T-cell (primary cell): ENCODE measurements at regions not wholly inside any gene's neighbourhood (a gene's known extent, or its start where the extent isn't known, plus 50 kb on each side); places are given as distances from the start of the nearest gene placed in this dataset.

Experiments used
- ATAC-seq, 4 experiments: fragments of 200-7000 bp in 3 of 4; fragments of 150-1000 bp in 1 of 4; cut with Tn5 transposase; replicated peaks in 1 of 4; 1 replicate in 3 of 4; 2 replicates in 1 of 4; pipeline ENCODE4 v1.10.0; 2021; ENCODE audit warnings: moderate library complexity in 3 of 4, mild to moderate bottlenecking in 2 of 4, moderate number of reproducible peaks in 1 of 4
- CTCF ChIA-PET, 2 donors: fragments of 300-600 bp; sonication (Branson Sonifier 250); formaldehyde crosslinking; loops; one replicate each; lab custom pipeline; 2022; ENCODE audit warnings: antibody characterized with exemption in 2 of 2; lab: Charles Lee
- POLR2A ChIA-PET, 2 donors: fragments of 300-600 bp; sonication (Branson Sonifier 250); formaldehyde crosslinking; loops; one replicate each; lab custom pipeline; 2022; ENCODE audit warnings: antibody characterized with exemption in 2 of 2; lab: Charles Lee
- DNase-seq, 35 experiments: peaks; one replicate each; pipeline versions ENCODE4 v3.0.0 to v3.0.0-alpha.2; 2013 to 2023
- H3K27ac ChIP-seq: one replicate; pipeline ENCODE4 v1.5.1; 2013; ENCODE audit warnings: low read length
- H3K27me3 ChIP-seq, 2 experiments: replicated peaks in 1 of 2; 1 replicate in 1 of 2; 2 replicates in 1 of 2; pipeline versions ENCODE4 v1.6.1 to v1.7.0; 2013; ENCODE audit warnings: low read length in 1 of 2, mixed read lengths in 1 of 2; ENCODE audit not compliant: control insufficient read depth in 2 of 2, insufficient read depth in 2 of 2; ENCODE audit errors: extremely low read depth in 1 of 2
- H3K36me3 ChIP-seq, 2 donors: 1 replicate in 1 of 2; 2 replicates in 1 of 2; pipeline versions ENCODE4 v1.6.1 to v1.7.0; 2013; ENCODE audit warnings: low read length in 1 of 2; ENCODE audit not compliant: control insufficient read depth in 2 of 2, insufficient read depth in 1 of 2; ENCODE audit errors: extremely low read depth in 1 of 2
- H3K4me1 ChIP-seq, 2 experiments: 1 replicate in 1 of 2; 2 replicates in 1 of 2; pipeline versions ENCODE4 v1.6.1 to v1.7.0; 2013; ENCODE audit warnings: low read length in 2 of 2, mixed read lengths in 1 of 2; ENCODE audit not compliant: insufficient read depth in 2 of 2, control insufficient read depth in 1 of 2; ENCODE audit errors: extremely low read depth in 1 of 2
- H3K4me3 ChIP-seq, 2 donors: 1 replicate in 1 of 2; 2 replicates in 1 of 2; pipeline versions ENCODE4 v1.5.1 to v1.7.0; 2013; ENCODE audit warnings: mild to moderate bottlenecking in 2 of 2, low read length in 1 of 2, moderate library complexity in 1 of 2; ENCODE audit not compliant: control insufficient read depth in 1 of 2; ENCODE audit errors: extremely low read depth in 1 of 2
- H3K9me3 ChIP-seq: 2 replicates; pipeline ENCODE4 v1.7.0; 2013
- H3K27ac Mint-ChIP-seq, 2 donors: one replicate each; pipeline ENCODE4 v1.8.0; 2020 to 2021; ENCODE audit warnings: mild to moderate bottlenecking in 2 of 2, mixed read lengths in 2 of 2
- H3K27me3 Mint-ChIP-seq, 2 donors: one replicate each; pipeline ENCODE4 v1.8.0; 2021 to 2022; ENCODE audit warnings: mixed read lengths in 2 of 2
- H3K36me3 Mint-ChIP-seq: one replicate; pipeline ENCODE4 v1.8.0; 2021; ENCODE audit warnings: mixed read lengths
- H3K4me1 Mint-ChIP-seq, 3 donors: one replicate each; pipeline ENCODE4 v1.8.0; 2020 to 2022; ENCODE audit warnings: mixed read lengths in 3 of 3, mild to moderate bottlenecking in 1 of 3
- H3K4me3 Mint-ChIP-seq, 3 donors: one replicate each; pipeline ENCODE4 v1.8.0; 2020 to 2022; ENCODE audit warnings: mild to moderate bottlenecking in 3 of 3, mixed read lengths in 3 of 3, moderate library complexity in 3 of 3
- H3K9me3 Mint-ChIP-seq, 3 donors: one replicate each; pipeline ENCODE4 v1.8.0; 2020 to 2022; ENCODE audit warnings: mixed read lengths in 3 of 3
- WGBS: methylation state at CpG from one replicate; pipeline ENCODE4 v1.1.5; 2013; ENCODE audit warnings: missing lambda C conversion rate; ENCODE audit not compliant: insufficient coverage; 5-methylcytosine and 5-hydroxymethylcytosine counted together

- no peak overlapping the region for H3K4me3 Mint-ChIP-seq
- ATAC-seq (no peak), DNase-seq (no peak)
- no peaks in the 10 kb centered on the region for H3K4me1 ChIP-seq
- H3K4me1 Mint-ChIP-seq = no peaks in the 10 kb centered on the region
- WGBS = 60% methylated on average over 3 of the region's 9 CpGs
- H3K27me3 Mint-ChIP-seq = no peaks in the 10 kb centered on the region
- no peaks in the 10 kb centered on the region for H3K27me3 ChIP-seq
- peaks cover 4 to 8% (median 8%) of the 10 kb centered on the region in 3 donors for H3K9me3 Mint-ChIP-seq
- ChIA-PET CTCF (no interaction called here), POLR2A (no interaction called here)
- no peak overlapping the region for H3K27ac ChIP-seq
- H3K4me3 ChIP-seq = no peak overlapping the region
- H3K36me3 Mint-ChIP-seq = no peaks in the 10 kb centered on the region
- no peaks in the 10 kb centered on the region for H3K9me3 ChIP-seq
- H3K36me3 ChIP-seq = no peaks in the 10 kb centered on the region
- H3K27ac Mint-ChIP-seq = no peak overlapping the region
These were observed 186.8 kb upstream of the PRICKLE1 start for GRCh38 chr12:42776396-42776795.

- Mint-ChIP-seq H3K4me1 (no peaks in the 10 kb centered on the region), H3K36me3 (no peaks in the 10 kb centered on the region)
These were observed 184.7 kb upstream of the PRICKLE1 start for GRCh38 chr12:42774238-42774637.

GRCh38 chr12:42770261-42770660 is 180.7 kb upstream of the PRICKLE1 start:
- no peaks in the 10 kb centered on the region for H3K36me3 Mint-ChIP-seq
- no CpG with 5 or more reads among the region's 3 CpGs for WGBS
- Histone ChIP-seq H3K4me3 (no peak overlapping the region), H3K36me3 (no peaks in the 10 kb centered on the region), H3K4me1 (no peaks in the 10 kb centered on the region), H3K27me3 (no peaks in the 10 kb centered on the region), H3K9me3 (no peaks in the 10 kb centered on the region), H3K27ac (no peak overlapping the region)
- DNase-seq (no peak), ATAC-seq (no peak)
- ChIA-PET CTCF (no interaction called here), POLR2A (no interaction called here)
- H3K27ac Mint-ChIP-seq = no peak overlapping the region
- H3K4me1 Mint-ChIP-seq = no peaks in the 10 kb centered on the region
- H3K27me3 Mint-ChIP-seq = no peaks in the 10 kb centered on the region
- no peak overlapping the region for H3K4me3 Mint-ChIP-seq
- peaks cover 6 to 10% (median 10%) of the 10 kb centered on the region in 3 donors for H3K9me3 Mint-ChIP-seq

More at GRCh38 chr12:42774238-42774637, 184.7 kb upstream of the PRICKLE1 start:
- Mint-ChIP-seq H3K4me3 (no peak overlapping the region), H3K27me3 (no peaks in the 10 kb centered on the region), H3K27ac (no peak overlapping the region), H3K9me3 (peaks cover 6 to 10% (median 10%) of the 10 kb centered on the region in 3 donors)
- ATAC-seq (no peak), DNase-seq (no peak)
- H3K4me1 ChIP-seq = no peaks in the 10 kb centered on the region
- no peaks in the 10 kb centered on the region for H3K27me3 ChIP-seq
- no peaks in the 10 kb centered on the region for H3K9me3 ChIP-seq
- WGBS = no CpG with 5 or more reads among the region's 3 CpGs
- no peaks in the 10 kb centered on the region for H3K36me3 ChIP-seq
- ChIA-PET POLR2A (no interaction called here), CTCF (no interaction called here)
- H3K4me3 ChIP-seq = no peak overlapping the region
- H3K27ac ChIP-seq = no peak overlapping the region

- no peaks in the 10 kb centered on the region for H3K4me1 ChIP-seq
- H3K36me3 Mint-ChIP-seq = no peaks in the 10 kb centered on the region
- no peak overlapping the region for H3K27ac ChIP-seq
- POLR2A ChIA-PET = no interaction called here
- peaks cover 6 to 10% (median 10%) of the 10 kb centered on the region in 3 donors for H3K9me3 Mint-ChIP-seq
- no peaks in the 10 kb centered on the region for H3K27me3 Mint-ChIP-seq
- H3K36me3 ChIP-seq = no peaks in the 10 kb centered on the region
- H3K9me3 ChIP-seq = no peaks in the 10 kb centered on the region
- H3K4me3 ChIP-seq = no peak overlapping the region
- no peak overlapping the region for H3K4me3 Mint-ChIP-seq
- DNase-seq = no peak
- CTCF ChIA-PET = no interaction called here
- ATAC-seq = no peak
- H3K4me1 Mint-ChIP-seq = no peaks in the 10 kb centered on the region
- H3K27me3 ChIP-seq = no peaks in the 10 kb centered on the region
- no peak overlapping the region for H3K27ac Mint-ChIP-seq
- 0% methylated on average over 1 of the region's 1 CpG for WGBS
These were observed 179.9 kb upstream of the PRICKLE1 start for GRCh38 chr12:42769455-42769854.

- no peaks in the 10 kb centered on the region for H3K9me3 ChIP-seq
- H3K27ac ChIP-seq = no peak overlapping the region
- no peaks in the 10 kb centered on the region for H3K36me3 Mint-ChIP-seq
- no peak overlapping the region for H3K4me3 Mint-ChIP-seq
- no peaks in the 10 kb centered on the region for H3K4me1 Mint-ChIP-seq
- H3K27me3 ChIP-seq = no peaks in the 10 kb centered on the region
- WGBS = 88% methylated on average over 4 of the region's 4 CpGs
- no peaks in the 10 kb centered on the region for H3K27me3 Mint-ChIP-seq
- ATAC-seq (no peak), DNase-seq (no peak)
- no peak overlapping the region for H3K27ac Mint-ChIP-seq
- no peak overlapping the region for H3K4me3 ChIP-seq
- no peaks in the 10 kb centered on the region for H3K36me3 ChIP-seq
- no peaks in the 10 kb centered on the region for H3K4me1 ChIP-seq
- H3K9me3 Mint-ChIP-seq = peaks cover 6 to 8% (median 7%) of the 10 kb centered on the region in 3 donors
- ChIA-PET CTCF (no interaction called here), POLR2A (no interaction called here)
These were observed 178.5 kb upstream of the PRICKLE1 start for GRCh38 chr12:42767998-42768397.

- Mint-ChIP-seq H3K4me1 (no peaks in the 10 kb centered on the region), H3K27ac (no peak overlapping the region), H3K9me3 (peaks cover 6 to 7% (median 6%) of the 10 kb centered on the region in 3 donors), H3K27me3 (no peaks in the 10 kb centered on the region), H3K4me3 (no peak overlapping the region), H3K36me3 (no peaks in the 10 kb centered on the region)
- DNase-seq (no peak), ATAC-seq (no peak)
- 83% methylated on average over 3 of the region's 7 CpGs for WGBS
- ChIA-PET CTCF (no interaction called here), POLR2A (no interaction called here)
- Histone ChIP-seq H3K36me3 (no peaks in the 10 kb centered on the region), H3K4me1 (no peaks in the 10 kb centered on the region), H3K9me3 (no peaks in the 10 kb centered on the region), H3K4me3 (no peak overlapping the region), H3K27ac (no peak overlapping the region), H3K27me3 (no peaks in the 10 kb centered on the region)
These were observed 177.9 kb upstream of the PRICKLE1 start for GRCh38 chr12:42767326-42767954.

GRCh38 chr12:42766754-42767153 is 177.2 kb upstream of the PRICKLE1 start:
- no peaks in the 10 kb centered on the region for H3K27me3 ChIP-seq
- no peaks in the 10 kb centered on the region for H3K36me3 Mint-ChIP-seq
- H3K27me3 Mint-ChIP-seq = no peaks in the 10 kb centered on the region
- H3K27ac ChIP-seq = no peak overlapping the region
- H3K4me1 Mint-ChIP-seq = no peaks in the 10 kb centered on the region
- ATAC-seq (no peak), DNase-seq (no peak)
- no peak overlapping the region for H3K27ac Mint-ChIP-seq
- H3K4me3 Mint-ChIP-seq = no peak overlapping the region
- 60% methylated on average over 1 of the region's 4 CpGs for WGBS
- H3K36me3 ChIP-seq = no peaks in the 10 kb centered on the region
- peaks cover 6% of the 10 kb centered on the region in 3 donors for H3K9me3 Mint-ChIP-seq
- CTCF ChIA-PET = no interaction called here
- H3K4me1 ChIP-seq = no peaks in the 10 kb centered on the region
- no peak overlapping the region for H3K4me3 ChIP-seq
- no peaks in the 10 kb centered on the region for H3K9me3 ChIP-seq
- POLR2A ChIA-PET = no interaction called here
